NCI-H774 (cell line): ENCODE measurements at regions not wholly inside any gene's neighbourhood (a gene's known extent, or its start where the extent isn't known, plus 50 kb on each side); places are given as distances from the start of the nearest gene placed in this dataset.

Experiments used
- DNase-seq: peaks from one replicate; lab custom pipeline; 2025; lab: John Stamatoyannopoulos, UW

DNA sequence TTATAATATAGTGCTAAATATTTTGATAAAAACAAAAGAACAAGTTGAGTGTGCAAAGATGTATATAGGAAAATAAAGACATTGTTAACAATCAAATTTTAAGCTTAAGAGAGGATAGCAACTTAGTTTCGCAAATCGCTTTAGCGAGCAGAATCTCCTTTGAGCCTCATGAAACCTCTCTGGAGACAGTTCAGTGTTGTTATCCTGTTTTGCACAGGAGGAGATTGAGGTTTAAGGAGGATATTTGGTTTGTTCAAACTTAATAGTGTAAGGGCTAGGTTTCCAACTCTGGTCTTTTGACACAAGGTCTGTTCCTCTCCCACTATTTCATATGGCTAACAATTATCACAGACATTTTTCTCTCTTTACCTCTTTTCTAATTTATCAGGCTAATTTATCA is 1848.5 kb upstream of the TENM3 start:
- DNase-seq, result no peak

DNA sequence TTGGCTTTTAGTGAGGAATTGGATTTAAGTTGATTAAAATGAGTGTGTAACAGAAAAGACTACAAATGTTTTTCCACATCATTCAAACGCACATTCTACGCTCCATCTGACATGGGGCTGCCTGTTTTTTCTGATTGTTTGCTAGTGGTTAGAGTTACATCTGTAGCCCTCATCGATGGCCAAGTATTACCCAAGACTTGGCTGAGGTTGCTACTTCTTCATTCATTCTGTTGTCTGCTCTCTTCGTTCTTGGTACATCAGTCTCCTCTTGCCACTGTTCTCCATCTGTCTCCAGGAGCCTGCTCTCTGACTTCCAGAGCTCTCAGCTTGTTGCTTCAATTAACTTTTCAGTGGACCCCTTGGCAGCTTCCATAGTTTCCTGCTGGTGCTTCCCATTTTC is 1844.6 kb upstream of the TENM3 start:
- DNase-seq, result no peak

DNA sequence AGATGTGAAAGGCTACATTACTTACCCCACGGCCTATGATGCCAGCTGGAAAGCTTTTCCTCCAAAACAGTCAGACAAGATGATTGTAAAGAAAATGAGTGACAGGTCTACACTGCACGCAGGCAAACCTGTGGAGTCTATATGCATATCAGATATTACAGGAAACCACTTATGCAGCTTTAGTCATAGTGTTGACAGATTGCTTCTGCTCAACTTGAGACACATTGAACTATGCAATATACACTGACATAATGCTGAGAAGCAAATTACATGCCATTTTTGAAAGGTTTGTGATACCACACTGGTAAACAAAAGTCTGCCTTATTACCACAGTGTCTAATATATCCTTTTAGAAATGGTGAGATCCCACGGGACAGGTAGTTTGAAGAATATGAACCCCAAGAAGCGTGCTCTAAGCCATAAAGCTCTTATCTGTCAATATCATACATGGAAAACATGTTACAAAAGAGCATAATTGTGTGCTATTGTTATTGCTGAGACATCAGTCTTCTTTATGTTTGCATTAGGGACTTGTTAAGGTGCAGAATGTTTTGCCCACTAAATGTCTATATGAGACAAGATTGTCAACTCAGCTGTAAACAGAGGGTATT is 1835.8 kb upstream of the TENM3 start:
- no peak for DNase-seq

DNA sequence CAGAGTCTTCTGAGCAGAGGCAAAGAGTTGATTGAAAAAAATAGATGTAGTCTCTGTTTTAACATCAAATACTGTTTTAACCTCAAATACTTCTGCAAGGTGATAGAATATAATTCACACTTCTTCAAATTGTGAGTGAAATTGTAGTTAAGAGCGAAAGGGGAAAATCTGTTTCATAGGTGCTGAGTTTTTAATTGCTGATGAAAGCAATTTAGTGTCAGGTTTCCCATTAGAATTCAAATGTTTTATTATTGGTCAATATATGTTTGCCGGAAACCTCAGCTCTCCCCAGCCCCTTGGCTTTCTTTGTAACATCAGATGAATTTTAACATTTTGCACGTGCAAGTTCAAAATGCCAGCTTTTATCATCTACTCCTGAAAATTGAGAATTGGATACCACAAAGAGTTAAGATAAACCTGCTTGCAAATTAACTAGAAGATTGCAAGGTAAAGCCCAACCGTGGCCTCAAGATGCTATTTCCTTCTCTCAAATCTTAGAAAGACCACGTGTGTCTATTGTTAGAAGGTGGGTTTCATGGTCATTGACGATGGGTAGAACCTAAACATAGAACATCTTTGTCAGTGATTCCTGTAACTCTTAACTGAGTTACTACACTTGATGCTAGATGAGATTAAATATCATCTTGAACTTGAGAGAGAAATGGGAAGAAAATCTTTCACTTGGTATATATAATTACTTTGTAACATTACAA is 1824.2 kb upstream of the TENM3 start:
- no peak for DNase-seq

DNA sequence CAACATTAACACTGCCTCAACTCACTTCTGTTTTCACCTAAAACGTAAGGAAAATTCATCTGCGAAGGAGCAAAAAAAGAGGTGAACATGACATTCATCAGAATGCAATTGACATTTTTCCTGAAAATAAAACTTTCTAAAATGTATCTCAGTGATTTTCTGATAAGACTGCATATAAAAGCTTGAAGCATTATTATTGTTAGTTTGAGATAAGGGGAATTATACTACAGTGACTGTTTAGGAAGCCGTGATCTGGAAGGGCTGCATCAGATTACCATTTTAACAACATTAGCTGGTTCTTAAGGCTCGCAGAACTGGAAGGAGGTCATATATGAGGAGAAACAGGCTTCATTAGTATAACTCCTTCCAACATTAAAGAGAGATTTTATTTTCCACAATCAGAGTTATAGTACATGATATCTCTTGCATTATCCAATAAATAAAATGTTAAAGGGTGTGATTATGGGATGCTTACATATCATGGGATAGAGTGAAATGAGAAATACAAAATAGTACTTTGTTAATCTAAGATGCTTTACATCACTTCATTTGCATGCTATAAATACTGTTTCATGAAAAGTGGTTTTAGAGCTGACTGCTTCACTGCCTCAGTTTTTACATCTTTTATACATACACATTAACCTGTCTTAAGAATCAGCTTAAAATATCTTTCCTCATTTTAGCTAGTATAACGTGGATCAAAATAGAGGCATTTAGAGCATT is 1820.1 kb upstream of the TENM3 start:
- no peak for DNase-seq

DNA sequence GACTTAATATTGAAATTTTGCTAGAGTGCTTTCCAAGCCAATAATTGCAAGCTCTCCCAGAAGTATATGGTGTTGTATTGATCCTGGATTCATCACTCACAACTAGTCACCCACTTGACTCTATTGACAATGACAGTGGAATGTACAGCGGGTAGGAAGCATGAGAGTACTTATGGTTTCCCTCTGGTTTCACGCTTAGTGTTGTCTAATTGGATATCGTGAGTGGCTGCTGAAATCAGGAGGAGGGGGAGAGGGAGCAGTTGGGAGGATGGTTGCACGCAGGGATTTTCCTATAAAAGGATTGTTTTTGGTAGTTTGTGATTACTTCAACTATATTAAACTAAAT is 1819.5 kb upstream of the TENM3 start:
- no peak for DNase-seq

DNA sequence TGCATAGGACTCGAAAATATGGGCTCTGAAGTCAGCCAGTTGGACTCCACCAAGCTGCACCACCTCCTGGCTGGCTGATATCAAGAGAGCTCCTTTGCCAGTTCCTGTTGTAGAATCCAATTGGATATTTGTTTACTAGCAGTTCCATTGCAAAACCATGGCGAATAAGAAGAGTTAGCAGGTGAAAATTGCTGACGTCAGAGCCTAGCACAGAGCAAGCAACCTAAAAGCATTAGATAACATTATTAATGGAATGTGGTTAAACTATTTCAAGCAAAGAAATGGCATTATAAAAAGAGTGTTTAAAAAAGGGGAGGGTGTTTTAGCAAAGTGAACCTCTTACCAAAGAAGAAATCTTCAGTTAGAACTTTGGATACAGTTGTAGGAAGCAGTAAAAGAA is 1816.3 kb upstream of the TENM3 start:
- DNase-seq, result no peak

DNA sequence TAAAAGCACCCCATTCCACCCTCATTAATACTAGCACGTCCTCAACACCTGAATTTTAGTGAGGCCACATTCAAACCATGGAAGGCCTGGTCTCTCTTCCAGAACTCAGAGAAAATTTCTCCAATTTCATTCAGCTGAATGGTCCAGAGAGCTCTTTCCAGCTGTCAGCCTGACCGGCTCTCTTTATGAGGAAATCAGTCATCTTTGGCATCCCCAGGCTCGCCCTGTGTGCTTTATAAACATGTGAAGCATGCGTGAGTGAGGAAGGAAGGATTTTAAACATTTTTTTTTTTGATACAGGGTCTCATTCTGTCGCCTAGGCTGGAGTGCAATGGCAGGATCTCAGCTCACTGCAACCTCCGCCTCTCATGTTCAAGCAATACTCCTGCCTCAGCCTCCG is 1812.9 kb upstream of the TENM3 start:
- no peak for DNase-seq

DNA sequence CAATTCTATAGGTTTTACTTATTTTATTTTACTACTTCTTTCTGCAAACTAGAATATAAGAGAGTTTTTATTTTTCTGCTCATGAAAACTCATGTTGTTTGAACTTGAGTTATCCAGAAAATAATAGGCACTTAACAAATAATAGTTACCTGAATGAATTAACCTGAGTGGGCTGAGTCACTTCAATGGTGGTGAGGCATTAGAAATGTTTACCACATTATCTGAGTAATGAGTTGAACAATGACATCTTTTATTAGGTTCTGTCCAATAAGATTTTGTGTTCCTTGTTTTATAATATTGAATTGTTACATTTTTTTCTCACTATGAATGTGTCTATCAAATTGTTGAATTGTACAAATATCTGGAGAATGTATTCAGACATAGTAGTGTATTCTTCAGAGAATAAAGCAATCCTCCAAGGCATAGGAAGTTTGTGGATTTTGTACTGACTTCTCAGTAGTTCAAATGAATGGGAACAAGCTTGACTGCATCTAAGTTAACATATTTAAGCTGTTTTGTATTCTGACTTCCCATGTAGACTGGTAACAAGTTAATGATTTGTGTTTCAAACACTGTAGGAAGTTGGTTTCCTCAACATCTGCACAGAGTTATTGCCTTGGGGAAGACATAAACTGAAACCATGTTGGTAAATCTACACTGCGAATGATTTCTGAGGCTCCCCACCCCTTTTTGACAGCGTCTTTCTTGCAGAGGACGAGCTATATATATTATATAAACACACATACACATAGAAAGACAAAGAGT is 1808.9 kb upstream of the TENM3 start:
- no peak for DNase-seq

DNA sequence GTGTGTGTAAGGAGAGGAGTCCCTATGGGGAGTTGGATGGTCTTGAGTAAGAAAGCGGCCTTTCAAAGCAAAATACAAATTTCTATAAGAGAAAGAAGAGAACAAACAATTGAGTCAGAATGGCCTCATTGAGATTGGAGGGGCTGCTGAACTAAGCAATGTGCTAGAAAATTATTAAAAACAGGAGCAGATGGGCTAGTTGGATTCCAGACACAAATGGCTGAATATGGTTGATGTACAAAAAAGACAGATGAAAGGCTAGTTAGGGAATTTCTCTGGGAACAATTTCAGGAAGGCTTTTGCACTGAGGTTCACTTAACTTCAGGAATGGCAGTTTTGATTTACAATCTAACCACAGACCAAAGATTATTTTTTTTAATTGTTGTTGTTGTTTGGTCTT is 1806.8 kb upstream of the TENM3 start:
- no peak for DNase-seq

DNA sequence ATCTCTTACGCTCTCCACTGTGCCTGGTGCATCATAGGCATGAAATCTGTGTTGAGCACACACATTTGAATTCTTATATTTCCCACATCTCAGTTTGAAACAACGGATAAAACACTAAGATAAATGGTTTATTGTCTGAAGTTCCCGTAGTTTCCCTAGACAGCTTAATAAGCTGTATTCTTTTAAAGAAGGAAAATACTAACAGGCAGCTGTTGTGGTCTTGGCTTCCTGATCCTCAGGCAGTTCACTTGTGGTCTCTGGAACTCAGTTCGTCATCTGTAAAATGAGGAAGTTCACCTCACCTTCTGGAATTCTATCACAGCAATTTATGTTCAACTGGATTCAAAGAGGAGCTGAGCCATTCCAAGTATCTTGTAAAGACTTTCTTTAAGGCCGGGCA is 1805.6 kb upstream of the TENM3 start:
- DNase-seq, result no peak

DNA sequence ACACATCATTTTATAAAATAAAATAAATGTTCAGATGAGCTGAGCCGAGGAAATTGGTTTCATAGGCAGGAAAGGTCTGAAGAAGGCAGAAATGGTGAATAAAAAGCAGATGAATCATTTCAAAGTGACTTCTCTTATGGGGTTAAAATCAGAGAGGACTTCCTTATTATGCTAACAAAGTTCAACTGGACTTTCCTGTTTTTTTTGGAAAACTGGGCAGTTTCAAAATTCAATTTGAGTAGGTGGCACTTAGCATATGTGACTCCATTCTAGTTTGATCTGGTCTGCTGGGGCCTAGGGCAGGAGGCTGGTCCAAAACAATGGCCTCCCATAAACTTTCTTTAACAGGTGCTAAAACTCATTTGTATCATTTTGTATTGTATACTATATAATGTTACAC is 1794.9 kb upstream of the TENM3 start:
- DNase-seq, result no peak

DNA sequence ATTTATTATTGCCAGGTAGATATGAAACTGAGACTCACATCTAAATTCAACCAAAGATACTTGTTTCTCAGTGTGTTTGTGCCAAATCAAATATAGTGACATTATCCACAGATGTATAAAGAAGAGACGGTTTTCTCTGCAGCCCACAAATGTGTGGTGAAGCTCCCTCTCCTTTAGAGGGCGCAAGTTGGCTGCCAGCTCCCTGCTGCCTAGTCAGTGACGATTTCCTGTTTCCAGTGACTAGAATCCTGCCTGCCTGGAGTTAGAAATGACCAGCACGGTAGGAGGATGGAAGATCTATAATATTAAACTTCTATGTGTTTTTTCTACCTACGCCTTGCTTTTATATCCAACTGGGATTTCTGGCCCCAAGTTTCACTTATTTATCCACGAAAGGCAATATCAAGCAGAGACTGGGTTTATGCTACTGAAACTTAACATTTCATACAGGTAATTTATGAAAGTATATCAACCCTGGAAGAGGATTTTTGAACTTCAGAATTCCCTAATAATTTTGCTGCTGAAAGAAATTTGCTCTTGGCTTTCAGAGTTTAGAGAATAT is 1793.7 kb upstream of the TENM3 start:
- no peak for DNase-seq

DNA sequence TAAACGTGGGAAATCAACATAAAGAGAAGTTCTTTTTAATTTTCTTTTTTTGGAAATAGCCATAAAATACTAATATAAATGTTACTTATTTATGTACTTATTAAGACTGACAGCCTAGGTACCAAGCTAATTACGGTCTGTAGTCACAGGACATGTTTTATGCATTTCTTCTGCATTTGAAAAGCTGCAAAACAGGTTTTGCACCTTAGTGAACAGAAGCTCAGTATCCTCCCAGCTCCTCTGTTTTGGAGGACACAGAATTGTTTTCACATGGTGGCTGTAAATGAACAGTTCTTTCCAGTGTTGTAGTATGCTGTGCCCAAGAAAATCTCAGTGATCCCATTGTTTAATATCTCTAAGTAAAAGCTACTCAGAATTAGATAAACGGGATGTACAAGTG is 1788.0 kb upstream of the TENM3 start:
- no peak for DNase-seq

DNA sequence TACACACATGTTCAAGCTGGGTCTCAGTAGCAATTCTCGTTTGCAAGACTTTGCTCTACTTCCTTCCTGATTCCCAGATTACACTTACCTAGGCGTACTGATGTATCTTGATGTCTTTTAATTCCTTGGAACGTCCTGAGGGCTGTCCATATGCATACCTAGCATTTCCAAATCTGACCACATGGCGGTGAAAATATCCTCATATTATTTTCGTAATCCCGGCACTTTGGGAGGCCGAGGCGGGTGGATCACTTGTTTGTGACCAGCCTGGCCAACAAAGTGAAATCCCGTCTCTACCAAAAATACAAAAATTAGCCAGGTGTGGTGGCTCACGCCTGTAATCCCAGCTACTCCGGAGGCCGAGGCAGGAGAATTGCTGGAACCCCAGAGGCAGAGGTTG is 1786.3 kb upstream of the TENM3 start:
- DNase-seq, result no peak

DNA sequence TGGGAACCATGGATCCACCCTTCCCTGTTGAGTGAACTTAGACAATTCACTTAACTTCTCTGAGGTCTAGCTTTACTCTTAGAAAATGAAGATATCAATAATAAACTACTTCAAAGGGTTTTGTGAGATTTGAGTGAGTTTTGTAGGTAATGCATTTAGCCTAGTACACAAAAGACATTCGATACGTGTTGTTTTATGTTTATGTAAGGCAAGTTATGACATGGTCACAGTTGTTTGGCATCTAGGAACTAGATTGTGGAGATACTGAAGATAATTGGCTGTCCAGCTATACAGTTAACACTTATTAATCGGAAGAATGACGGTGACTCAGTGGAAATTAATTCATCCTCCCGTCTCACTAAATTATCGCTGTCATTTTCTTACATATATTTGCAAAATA is 1781.1 kb upstream of the TENM3 start:
- no peak for DNase-seq

DNA sequence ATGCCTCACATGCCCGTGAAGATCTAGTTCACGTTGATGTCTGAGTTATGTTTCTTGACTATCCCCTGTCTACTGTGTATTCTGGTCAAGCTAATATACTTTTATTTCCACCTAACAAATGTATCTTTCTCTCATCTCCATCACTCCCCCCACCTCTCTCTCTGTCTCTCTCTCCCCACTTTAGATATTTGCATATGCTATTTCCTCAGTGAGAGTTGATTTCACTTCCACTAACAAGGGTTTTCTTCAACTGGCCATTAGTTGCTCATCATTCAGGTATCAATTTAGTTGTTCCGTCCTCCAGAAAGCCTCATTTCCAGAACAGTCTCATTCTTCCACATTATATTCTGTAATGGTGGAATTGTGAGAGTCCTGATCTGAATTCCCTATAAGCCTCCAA is 1777.8 kb upstream of the TENM3 start:
- no peak for DNase-seq

DNA sequence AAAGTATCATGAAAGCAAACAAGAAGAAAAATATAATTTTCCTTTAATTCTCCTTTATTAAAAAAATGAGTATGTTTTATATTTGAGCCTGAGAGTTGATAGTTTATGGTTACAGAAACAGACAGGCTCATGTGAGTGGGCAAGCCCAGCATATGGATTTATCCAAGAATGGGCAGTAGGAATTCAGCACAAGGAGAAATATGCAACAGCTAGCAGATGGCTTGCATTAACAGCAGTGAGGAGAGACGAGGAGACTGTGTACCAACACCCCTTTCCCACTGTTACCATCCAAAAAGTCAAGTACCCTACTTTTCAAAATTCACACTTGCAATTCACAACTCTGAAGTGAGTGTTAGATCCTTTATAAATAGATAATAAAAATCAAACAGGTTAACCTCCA is 1760.2 kb upstream of the TENM3 start:
- no peak for DNase-seq

DNA sequence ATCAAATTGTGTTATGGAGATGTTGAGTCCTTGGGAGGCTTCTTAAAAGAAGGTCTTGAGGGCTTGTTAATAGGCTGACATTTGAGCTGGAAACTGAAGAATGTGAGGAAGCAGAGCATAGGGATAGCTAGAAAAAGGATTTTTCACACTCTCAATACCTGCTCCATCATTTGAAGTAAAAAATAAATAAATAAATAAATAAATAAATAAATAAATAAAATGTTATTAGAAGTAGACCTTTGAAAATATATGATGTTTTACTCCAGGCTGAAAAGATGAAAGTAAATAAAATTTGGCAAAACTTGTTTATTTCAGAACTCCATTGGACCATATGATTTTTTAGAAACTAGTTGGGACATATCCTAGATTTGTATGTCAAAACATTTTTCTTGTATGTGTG is 1757.8 kb upstream of the TENM3 start:
- no peak for DNase-seq

DNA sequence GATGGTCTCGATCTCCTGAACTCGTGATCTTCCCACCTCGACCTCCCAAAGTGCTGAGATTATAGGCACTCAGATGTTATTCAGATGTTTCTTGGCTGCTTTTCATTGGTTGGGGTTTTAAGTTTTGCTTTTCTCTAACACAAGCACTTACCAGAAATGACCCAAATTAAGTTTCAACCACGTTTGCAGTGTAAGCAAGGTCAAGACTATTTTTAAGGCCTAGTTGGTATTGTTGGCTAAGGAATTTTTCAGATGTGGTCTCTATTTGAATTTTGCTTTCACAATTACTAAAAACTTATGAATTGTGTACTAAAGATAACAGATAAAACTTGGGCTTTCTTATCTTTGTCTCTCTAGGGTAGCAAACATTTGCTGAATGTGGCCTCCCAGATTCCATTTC is 1756.9 kb upstream of the TENM3 start:
- no peak for DNase-seq

DNA sequence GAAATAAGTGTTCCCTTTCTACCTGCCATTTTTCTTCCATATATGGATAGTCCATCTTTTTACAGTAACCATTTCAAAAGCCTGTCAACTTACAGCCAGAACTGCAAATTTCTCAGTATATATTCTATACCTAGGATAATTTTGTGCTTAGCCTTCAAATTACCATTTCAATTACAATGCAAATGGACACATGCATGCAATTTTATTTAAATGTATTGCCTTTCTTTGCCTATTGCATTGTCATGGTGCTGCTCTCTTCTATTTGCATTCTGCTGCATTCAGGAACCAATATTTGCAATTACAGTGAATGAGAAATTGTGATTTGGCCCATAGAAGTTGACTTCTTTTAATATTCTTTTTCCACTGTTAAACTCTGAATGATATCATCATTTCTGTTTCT is 1753.4 kb upstream of the TENM3 start:
- no peak for DNase-seq

DNA sequence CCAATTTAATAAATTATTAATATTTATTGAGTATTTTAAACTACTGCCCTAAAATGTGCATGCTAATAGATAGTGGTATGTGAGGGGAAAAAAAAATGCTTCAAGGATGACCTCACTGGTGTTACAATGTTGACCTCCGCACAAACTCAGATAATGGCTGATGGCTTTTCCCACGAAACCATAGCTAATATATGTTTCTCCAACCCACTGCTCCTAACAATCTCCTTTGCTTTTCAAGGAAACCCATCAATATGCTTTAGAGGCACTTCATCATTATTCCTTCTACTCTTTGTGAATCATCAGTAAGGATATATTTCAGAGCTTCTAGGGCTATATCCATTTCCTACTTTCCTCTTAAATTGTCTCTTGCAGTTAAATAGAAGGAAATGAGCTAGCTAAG is 1752.0 kb upstream of the TENM3 start:
- no peak for DNase-seq

DNA sequence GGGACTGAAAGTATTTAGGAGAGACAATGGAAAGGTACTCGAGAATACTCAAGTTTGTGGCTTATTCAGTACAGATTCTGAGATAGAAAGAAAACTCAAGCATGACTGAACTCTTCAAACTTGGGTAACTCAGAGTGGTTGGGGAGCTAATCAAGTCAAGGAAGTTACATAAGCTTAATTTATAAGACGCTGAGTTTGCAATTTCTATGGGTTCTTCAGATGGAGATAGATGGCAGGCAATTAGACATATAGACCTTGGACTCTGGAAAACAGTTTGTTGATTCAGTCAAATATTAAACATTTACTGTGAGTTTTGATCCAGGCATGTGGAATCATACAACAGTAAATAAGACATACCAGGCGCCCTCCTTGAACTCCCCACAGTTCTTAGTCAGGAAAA is 1749.9 kb upstream of the TENM3 start:
- DNase-seq, result no peak
